HL-60 (cell line): ENCODE measurements at regions not wholly inside any gene's neighbourhood (a gene's known extent, or its start where the extent isn't known, plus 50 kb on each side); places are given as distances from the start of the nearest gene placed in this dataset.

ENCODE experiments used
- DNase-seq, 2 experiments: peaks; one replicate each; pipeline ENCODE4 v3.0.0-alpha.2; 2010 to 2020; ENCODE audit warnings: low read depth in 1 of 2, low spot score in 1 of 2
- H3K27ac ChIP-seq: fragments of 250-450 bp; sonication (Bioruptor Pico); replicated peaks from 2 replicates; pipeline ENCODE4 v1.5.1; 2020; ENCODE audit warnings: mild to moderate bottlenecking, moderate library complexity
- H3K27me3 ChIP-seq: fragments of 250-450 bp; sonication (Bioruptor Pico); 2 replicates; pipeline ENCODE4 v1.5.1; 2021; ENCODE audit warnings: mild to moderate bottlenecking, moderate library complexity; ENCODE audit not compliant: insufficient read depth, poor library complexity, severe bottlenecking
- H3K4me3 ChIP-seq: replicated peaks from 2 replicates; pipeline ENCODE4 v1.5.1; 2011; ENCODE audit warnings: mild to moderate bottlenecking, control low read depth, low read length; ENCODE audit not compliant: insufficient read depth
- GABPA ChIP-seq: IDR thresholded peaks from 2 replicates; pipeline ENCODE4 v1.6.1; 2012; ENCODE audit warnings: low read depth
- POLR2AphosphoS5 ChIP-seq: IDR thresholded peaks from 2 replicates; pipeline ENCODE4 v1.6.1; 2012; ENCODE audit warnings: low read depth
- SPI1 ChIP-seq: IDR thresholded peaks from 2 replicates; pipeline ENCODE4 v1.6.1; 2012; ENCODE audit warnings: low read depth, mild to moderate bottlenecking, borderline replicate concordance
- TF ChIP-seq, protein P1 (sequence below): IDR thresholded peaks from 2 replicates; pipeline ENCODE4 v1.6.1; 2012; ENCODE audit warnings: low read depth; ENCODE audit not compliant: insufficient replicate concordance
- TF ChIP-seq, protein P2 (sequence below): IDR thresholded peaks from one replicate; pipeline ENCODE4 v1.5.1; 2011; ENCODE audit warnings: low read length, control low read depth, inconsistent platforms; ENCODE audit not compliant: insufficient read depth

DNA sequence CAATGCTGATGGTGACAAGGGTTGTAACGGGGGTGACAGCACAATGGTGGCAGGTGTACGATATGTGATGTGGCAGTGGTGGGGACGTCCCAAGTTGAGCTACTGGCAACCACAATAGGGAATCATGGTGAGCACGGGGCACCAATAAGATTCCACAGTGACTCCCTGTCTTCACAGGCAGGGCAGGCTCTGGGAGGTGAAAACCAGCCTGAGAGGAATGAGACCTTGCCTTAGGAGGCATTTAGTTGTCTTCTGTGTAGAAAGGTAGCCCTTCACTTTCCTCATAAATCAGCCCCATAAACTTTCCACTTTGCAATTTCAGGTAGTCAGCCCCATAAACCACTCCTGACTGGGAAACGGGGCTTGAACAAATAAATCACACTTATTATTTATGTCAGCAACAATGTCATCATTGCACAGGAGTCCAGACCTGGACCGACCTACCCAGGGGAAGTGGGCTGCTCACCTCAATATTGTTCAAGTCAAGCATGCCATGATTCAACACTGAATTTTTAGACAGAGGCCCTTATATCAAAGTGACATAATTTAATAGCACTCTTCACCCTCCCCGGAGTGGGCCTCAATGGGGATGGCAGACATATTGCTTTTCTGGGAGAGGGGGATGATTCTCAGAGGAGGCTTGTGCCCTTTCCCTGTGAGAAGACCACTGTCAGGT is 150.8 kb downstream of the CDC5L start:
- Histone ChIP-seq H3K27ac (no peak overlapping the region), H3K4me3 (no peak overlapping the region), H3K27me3 (no peaks in the 10 kb centered on the region)
- DNase-seq = no peak
- TF ChIP-seq SPI1 = no peak
- TF ChIP-seq, protein P1, sequence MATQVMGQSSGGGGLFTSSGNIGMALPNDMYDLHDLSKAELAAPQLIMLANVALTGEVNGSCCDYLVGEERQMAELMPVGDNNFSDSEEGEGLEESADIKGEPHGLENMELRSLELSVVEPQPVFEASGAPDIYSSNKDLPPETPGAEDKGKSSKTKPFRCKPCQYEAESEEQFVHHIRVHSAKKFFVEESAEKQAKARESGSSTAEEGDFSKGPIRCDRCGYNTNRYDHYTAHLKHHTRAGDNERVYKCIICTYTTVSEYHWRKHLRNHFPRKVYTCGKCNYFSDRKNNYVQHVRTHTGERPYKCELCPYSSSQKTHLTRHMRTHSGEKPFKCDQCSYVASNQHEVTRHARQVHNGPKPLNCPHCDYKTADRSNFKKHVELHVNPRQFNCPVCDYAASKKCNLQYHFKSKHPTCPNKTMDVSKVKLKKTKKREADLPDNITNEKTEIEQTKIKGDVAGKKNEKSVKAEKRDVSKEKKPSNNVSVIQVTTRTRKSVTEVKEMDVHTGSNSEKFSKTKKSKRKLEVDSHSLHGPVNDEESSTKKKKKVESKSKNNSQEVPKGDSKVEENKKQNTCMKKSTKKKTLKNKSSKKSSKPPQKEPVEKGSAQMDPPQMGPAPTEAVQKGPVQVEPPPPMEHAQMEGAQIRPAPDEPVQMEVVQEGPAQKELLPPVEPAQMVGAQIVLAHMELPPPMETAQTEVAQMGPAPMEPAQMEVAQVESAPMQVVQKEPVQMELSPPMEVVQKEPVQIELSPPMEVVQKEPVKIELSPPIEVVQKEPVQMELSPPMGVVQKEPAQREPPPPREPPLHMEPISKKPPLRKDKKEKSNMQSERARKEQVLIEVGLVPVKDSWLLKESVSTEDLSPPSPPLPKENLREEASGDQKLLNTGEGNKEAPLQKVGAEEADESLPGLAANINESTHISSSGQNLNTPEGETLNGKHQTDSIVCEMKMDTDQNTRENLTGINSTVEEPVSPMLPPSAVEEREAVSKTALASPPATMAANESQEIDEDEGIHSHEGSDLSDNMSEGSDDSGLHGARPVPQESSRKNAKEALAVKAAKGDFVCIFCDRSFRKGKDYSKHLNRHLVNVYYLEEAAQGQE = no peak
- TF ChIP-seq POLR2AphosphoS5 = no peak
- no peak for TF ChIP-seq GABPA
- TF ChIP-seq, protein P2, sequence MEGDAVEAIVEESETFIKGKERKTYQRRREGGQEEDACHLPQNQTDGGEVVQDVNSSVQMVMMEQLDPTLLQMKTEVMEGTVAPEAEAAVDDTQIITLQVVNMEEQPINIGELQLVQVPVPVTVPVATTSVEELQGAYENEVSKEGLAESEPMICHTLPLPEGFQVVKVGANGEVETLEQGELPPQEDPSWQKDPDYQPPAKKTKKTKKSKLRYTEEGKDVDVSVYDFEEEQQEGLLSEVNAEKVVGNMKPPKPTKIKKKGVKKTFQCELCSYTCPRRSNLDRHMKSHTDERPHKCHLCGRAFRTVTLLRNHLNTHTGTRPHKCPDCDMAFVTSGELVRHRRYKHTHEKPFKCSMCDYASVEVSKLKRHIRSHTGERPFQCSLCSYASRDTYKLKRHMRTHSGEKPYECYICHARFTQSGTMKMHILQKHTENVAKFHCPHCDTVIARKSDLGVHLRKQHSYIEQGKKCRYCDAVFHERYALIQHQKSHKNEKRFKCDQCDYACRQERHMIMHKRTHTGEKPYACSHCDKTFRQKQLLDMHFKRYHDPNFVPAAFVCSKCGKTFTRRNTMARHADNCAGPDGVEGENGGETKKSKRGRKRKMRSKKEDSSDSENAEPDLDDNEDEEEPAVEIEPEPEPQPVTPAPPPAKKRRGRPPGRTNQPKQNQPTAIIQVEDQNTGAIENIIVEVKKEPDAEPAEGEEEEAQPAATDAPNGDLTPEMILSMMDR = no peak

DNA sequence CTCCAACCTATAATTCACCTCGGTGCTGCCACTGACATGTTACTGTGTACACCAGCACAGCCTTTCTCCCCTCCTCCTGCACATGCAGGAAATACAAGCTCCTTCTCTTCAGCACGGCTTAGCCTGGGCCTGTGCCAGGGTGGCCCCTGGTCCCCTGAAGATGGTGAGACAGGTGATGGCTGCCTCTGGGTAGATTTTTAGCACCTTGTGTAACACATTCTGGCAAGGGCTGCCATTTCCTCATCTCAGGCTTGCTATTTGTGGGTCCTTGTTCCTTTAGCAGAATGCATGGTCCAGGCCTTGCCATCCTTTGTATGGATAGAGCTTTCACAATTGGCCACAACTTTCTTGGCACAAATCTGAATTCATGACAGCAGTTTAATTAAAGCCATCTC is 151.3 kb downstream of the CDC5L start:
- TF ChIP-seq, protein P1 = no peak
- TF ChIP-seq POLR2AphosphoS5 (no peak), GABPA (no peak), SPI1 (no peak)
- no peak overlapping the region for H3K4me3 ChIP-seq
- H3K27me3 ChIP-seq = no peaks in the 10 kb centered on the region
- no peak for DNase-seq
- no peak overlapping the region for H3K27ac ChIP-seq

DNA sequence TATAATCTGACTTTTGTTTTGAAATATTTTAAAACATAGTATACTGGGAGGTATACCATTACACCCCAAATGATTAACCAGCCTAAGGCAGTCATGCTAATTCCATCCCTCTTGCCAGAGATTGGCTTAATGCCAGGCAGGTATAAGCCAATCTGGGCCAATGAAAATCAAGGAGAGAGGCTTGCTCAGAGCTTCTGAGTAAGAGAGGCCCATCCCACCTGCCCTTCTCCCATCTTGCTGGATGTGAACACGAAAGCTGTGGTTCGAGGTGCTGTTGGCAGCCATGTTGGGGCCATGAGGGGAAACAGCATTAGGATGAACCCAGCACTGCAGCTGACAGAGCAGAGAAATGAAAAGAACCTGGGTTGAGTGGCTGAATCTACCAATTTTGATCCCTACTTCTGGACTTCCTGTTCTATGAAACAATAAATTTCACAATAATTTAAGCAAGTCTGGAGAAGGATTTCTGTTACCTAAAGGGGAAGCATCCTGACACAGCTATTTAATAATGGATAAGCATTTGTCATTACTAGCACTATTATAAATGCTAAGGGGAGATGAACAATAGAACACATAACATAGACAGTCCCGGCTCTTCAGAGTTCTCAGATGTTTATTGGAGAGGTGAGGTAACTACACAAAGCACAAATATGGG is 152.3 kb downstream of the CDC5L start:
- Histone ChIP-seq H3K4me3 (no peak overlapping the region), H3K27me3 (no peaks in the 10 kb centered on the region), H3K27ac (no peak overlapping the region)
- TF ChIP-seq SPI1 (no peak; the same call in 1 of the 2 replicates), POLR2AphosphoS5 (no peak), GABPA (no peak)
- TF ChIP-seq, protein P1 = no peak
- TF ChIP-seq, protein P2 = no peak
- DNase-seq = no peak
